H1 (cell line): ENCODE measurements at regions not wholly inside any gene's neighbourhood (a gene's known extent, or its start where the extent isn't known, plus 50 kb on each side); places are given as distances from the start of the nearest gene placed in this dataset.

Experiments used
- BRCA1 ChIP-seq: IDR thresholded peaks from 2 replicates; pipeline ENCODE4 v1.6.1; 2012; ENCODE audit warnings: low read depth, low read length, improper control_type of control experiment
- SIN3A ChIP-seq, 2 experiments: IDR thresholded peaks in 1 of 2; conservative IDR thresholded peaks in 1 of 2; 2 replicates each; pipeline ENCODE4 v1.6.1; 2011 to 2012; ENCODE audit warnings: low read length in 2 of 2, improper control_type of control experiment in 1 of 2, low read depth in 1 of 2, mild to moderate bottlenecking in 1 of 2

DNA sequence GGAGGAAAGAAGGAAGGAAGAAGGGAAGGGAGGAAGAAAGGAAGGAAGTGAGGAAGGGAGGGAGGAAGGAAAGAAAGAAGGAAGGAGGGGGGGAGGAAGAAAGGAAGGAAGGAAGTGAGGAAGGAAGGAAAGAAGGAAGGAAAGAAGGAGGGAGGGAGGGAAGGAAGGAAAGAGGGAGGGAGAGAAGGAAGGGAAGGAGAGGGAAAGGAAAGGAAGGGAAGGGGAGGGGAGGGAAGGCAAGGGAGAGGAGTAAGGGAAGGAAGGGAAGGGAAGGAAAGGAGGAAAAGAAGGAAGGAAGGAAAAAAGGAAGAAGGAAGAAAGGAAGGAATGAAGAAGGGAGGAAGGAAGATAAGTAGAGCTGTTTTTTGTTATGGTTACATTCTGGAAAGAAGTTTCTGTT lies 141.2 kb downstream of the LRRC3B start (continued):
- TF ChIP-seq BRCA1: no peak
- no peak for TF ChIP-seq SIN3A (conservative IDR thresholded peaks at IDR 0.05 in 1 of 2, IDR thresholded peaks at IDR 0.05 in 1 of 2; ENCODE audit: low read depth in 1 of 2, low read length in 2 of 2)
